Raji (cell line): ENCODE measurements at regions not wholly inside any gene's neighbourhood (a gene's known extent, or its start where the extent isn't known, plus 50 kb on each side); places are given as distances from the start of the nearest gene placed in this dataset.

Source experiments
- POLR2A ChIP-seq: IDR thresholded peaks from 2 replicates; pipeline ENCODE4 v1.6.1; 2011; ENCODE audit warnings: low read depth, low read length, control low read depth; ENCODE audit not compliant: insufficient read depth

DNA sequence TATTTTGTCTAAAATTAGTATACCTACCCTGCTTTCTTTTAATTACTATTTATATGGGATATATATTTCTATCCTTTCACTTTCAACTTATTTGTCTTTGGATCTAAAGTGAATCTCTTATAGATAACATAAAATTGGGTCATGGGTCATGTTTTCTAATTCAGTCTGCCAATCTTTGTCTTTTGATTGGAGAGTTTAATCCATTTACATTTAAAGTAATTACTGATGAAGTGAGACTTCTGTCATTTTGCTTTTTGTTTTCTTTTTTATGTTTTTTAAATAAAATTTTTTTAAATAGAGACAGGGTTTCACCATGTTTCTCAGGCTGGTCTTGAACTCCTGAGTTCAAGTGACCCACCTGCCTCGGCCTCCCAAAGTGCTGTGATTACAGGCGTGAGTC is 50.5 kb upstream of the PRDM1 start:
- no peak for TF ChIP-seq POLR2A

DNA sequence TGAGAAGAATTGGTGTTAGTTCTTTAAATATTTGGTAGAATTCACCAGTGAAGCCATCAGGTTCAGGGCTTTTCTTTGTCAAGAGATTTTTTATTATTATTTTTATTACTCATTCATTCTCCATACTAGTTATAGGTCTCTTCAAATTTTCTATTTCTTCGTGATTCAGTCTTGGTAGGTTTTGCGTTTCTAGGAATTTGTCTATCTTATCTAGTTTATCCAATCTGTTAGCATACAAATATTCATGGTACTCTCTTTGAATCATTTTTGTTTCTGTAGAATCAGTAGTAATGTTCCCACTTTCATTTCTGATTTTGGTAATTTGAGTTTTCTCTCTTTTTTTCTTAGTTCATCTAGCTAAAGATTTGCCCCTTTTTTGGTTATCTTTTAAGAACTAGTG is 52.3 kb upstream of the PRDM1 start:
- TF ChIP-seq POLR2A, result no peak

DNA sequence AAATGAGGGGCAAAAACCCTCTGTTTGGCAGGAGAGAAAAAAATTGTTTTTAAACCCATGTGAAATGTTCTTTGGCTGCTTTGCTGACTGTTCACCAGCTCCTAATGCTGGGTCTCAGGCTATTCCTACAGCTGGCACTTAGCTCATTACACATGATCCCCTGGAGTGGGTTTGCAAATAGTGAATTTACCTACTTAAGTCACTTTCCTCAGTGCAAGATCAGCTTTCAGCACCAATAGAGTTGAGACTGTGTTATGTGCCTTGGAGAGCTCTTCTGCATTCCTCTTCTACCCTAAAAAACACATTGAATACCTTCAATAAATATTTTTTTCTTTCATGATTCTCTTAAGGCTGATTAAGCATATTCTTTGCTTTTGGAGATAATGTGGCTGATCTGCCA is 58.4 kb upstream of the PRDM1 start:
- TF ChIP-seq POLR2A, result no peak

DNA sequence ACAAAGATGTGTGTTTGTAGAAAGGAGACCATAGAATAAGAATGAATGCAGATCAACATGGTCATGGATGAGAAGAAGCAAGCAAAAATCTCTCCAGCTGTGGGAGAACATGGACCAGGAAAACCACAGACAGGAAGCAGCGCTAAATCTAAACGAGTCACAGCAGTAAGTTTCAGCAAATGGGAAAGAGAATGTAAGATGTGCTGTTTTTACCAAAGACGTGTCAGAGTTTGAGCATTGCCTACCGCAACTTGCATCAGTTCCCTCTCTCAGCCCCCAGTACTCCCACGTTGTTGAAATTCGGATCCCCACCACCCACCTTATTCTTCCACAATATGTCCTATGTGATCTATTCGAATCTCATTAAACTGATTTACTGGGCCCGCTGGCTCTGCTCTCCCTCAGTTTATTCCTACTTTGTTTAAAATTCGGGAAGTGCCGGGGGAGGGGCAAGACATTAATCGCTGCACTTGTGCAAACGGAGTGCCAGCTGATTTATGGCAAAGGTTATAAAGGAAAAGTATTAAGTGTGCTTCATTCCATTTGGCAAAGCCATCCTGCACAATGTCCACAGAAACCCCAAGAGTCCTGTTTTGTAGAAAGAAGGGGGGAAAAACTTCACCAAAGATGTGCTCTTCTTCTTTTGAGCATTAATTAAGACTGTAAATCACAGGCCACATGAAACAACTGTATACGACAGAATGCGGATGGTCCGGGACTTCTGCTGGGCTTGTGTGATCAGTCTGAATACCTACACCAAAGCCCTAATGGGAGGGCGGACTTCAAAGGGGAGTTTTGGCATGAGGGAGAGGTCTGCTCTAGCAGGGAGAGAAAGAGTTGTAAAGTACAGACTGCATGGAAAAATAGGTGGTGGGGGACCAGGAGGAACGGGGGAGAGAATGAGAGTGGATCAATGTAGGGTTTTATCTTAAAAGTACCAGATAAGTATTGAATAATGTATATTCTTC is 59.1 kb upstream of the PRDM1 start:
- TF ChIP-seq POLR2A, result no peak

DNA sequence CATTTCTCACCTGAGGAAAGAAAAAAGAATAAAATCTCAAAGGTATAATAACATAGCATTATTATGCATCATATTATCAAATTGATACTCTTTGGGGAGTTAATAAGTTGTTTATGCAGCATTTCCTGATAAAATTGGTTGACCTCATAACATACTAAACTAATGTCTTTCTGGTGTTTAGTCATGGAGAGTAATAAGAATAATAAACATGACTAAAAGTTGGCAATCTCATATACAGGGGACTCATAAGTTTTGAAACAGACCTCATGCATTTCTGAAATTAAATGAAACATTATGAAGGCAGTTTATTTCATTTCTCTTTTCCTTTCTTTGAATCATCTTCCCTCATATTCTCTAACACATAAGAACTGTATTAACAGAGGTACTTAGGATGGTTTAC is 60.5 kb upstream of the PRDM1 start:
- TF ChIP-seq POLR2A, result no peak

DNA sequence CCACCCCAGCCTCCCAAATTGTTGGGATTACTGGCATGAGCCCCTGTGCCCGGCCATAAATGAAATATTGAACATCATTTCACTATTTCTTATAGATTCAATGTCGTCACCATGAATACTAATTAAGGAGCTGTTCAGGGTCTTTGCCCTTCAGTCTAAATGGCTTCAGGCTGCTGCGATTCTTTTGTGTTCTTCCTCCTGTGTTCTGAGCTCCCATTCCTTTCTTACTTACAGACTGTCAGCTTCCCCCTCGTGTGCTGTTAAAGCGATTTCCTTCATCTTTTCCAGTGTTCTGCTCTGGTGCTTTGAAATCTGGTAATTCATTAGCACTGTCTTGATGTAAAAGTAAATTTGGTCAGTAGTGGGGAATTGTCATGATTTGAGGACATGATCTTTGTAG is 63.3 kb upstream of the PRDM1 start:
- TF ChIP-seq POLR2A, result no peak

DNA sequence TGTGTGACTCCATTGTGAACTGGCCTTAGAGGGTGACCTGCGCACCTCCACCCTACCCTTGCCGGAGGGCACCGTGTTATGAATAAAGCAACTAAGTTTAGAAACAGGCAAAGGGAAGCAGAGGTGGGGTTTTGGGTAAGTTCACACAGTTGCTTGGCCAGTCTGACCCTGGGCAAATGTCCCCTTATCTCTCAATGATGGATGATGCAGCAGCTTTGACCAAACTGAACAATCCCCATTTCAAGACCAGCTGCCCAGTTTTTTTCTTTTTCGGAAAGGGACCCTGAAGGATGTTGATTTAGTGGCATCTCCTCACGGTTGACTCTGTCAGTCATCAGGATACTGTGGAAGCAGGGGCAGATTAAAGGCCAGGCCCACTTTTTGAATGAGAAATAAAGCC is 68.7 kb upstream of the PRDM1 start:
- no peak for TF ChIP-seq POLR2A

DNA sequence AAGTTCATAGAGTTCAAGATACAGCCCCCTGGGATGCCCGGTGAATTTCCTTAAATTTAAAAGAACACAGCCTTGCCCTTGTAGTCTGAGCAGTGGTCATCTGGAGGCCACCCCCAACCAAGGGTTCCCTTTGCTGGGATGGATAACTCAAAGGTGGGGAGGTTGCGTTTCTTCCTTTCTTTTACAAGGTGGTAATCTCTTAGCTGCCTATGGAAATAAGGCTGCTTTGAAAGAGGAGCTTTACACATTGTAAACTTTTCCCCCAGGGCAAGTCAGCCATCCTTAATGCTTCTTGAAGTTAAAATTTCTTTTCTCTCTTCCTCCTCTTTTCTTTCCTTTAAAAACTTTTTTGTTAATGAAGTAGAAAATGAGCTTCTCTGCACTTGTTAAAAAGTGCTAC is 71.2 kb upstream of the PRDM1 start:
- TF ChIP-seq POLR2A, result no peak

DNA sequence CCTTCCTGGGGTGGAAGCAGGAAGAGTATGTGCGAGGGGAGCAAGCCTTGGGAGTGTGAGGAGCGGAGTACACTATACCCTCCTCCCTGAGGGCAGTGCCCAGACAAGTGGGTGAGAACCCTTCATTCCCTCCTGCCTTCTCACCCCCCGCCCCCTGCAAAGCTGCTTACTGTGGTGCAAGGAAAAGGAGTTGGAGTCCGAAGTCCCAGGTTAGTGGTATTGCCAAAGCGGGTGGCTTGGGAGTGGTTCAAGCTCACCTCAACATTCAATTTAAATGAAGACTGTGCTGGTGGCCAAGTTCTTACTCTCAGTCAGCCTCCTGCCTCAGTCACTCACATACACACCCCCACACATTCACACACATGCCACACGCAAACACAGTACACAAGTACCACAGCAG is 74.7 kb upstream of the PRDM1 start:
- no peak for TF ChIP-seq POLR2A

DNA sequence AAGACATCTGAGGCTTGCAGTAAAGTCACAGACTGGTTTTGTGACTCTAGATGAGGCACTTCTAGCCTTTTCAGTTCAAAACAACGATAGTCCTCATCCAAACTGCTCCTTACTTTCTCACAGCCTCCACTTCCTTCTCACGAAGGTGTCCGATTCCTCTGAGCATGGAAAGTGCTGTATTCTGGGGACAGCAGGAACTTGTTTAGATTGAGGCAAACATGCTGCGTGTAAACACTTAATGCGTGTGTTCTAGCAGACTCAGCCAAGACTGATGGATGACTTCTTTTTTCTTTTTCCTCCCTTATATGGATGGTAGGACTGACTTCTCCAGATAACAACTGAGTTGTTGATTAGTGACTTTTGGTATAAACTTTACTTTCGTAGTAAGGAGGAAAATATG is 80.2 kb upstream of the PRDM1 start:
- TF ChIP-seq POLR2A, result no peak

DNA sequence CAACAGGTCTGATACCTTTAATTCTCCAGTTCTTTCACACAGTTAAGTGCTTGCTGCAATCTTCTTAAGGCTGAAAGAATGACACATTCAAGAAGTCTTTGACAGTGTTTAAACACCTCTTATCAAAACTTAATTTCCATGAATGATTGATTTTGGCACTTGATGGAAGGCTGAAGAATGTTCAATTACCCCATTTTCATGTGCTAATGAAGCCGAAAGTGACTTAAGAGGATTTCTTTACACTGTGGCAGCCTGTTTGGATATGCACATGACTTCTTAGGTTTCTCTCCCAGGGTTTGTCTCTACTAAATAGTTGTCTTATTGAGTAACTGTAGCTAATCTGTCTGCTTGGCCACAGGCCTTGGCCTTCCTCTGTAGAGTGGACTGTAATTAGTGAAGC is 81.1 kb upstream of the PRDM1 start:
- no peak for TF ChIP-seq POLR2A

DNA sequence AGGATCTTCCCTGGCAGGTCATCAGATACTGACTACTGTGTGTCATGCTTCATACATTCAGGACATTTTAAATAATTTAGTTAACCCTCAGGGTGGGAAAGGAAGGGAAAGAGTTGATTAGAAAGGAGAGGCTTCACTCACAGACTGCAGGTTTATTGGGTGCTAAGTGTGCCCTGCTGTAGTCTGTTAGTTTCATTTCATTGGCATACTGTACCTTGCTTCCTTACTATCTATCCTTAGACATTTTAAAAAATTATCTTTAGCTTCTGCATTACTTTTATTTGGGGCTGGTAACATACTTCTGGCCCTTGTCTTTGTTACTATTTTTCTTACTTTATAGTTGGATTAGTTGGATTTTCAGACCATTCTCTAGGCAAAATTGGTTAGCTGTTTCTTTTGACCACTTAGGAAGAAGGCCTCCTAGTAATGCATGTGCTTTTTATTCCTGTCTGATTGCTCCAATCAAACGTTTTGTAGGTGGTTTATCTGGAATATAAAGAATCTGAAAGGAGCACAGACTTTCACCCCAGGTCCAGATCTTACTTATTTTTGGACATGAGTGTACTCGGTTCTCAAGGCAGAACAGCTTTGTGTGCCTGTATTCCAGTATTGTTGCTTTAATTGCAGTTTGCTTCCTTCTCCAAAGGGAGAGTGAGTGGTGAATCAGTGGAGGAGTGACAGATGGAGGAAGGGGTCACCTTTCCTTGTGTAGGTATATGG is 82.7 kb upstream of the PRDM1 start:
- no peak for TF ChIP-seq POLR2A

DNA sequence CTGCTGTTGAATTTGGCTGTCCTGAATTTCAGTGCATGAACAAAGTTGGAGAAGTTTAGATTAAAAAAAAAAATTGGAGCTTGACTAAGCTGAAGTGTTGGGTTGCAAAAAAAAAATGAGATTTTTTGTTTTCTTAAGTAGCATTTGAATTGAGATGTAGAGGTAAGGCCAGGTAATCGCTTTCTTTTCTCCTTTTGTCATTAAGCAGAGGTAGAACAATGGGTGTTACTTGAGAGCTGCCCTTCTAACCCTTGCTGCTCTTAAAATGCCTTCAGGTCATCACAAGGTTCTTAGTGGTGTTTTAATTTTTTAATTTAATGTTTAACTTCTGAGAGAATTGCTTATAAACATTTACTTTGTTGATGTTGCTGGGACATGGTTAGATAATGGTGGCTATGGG is 84.1 kb upstream of the PRDM1 start:
- no peak for TF ChIP-seq POLR2A

DNA sequence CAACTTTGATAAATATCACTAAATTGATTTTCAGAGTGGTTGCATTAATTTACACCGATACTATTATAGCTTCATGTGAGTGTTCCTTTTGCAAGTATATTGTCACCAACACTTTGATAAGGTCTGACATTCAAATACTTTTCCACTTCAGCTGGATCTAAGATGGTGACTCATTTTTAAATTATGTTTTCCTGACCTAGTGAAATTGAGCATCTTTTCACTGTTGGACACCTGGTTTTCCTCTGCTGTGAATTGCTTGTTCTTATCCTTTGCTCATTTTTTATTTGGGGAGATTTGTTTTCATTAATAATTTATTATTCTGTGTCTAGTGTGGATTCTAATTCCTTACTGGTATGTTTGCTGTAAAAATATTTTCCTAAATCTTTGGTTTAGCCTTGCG is 85.2 kb upstream of the PRDM1 start:
- no peak for TF ChIP-seq POLR2A

DNA sequence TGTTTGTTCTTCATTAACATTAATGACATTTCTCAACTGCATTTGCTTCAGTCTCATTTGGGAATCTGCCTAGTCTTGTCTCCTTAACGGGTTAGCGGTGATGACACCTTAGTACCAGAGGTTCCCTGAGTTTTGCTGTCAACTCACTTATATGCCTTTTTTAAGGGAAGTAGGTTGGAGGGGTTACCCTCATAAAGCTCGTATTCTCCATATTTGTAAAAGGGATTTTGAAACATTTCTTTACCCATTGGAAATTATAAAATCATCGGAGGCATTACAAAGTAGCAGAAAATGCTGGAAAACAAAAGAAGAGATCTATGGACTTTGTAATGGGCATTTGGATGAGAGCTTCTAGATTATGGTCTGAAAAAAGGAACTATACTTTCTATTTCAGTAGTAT is 88.7 kb upstream of the PRDM1 start:
- no peak for TF ChIP-seq POLR2A

DNA sequence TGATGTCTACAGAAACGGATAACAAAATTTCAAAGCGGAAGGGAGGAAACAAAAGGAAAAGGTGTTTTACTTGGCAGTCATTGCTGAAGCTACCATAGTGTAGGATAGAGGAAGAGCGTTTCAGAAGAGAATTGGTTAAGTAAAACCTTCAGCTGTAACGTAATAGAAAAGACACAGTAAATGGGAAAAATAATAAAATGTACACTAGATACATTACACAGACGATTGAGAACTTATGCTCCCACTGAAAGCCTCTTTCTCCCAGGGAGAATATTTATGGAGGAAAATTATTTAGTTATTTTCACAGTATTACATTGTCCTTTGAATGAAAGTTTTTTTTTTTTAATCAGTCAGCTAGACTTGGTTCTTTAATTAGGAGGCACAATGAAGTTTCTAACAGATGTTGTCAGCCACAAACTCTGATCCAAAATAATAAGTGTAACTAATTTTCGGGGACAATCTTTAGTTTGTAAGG is 90.7 kb upstream of the PRDM1 start:
- TF ChIP-seq POLR2A, result no peak

DNA sequence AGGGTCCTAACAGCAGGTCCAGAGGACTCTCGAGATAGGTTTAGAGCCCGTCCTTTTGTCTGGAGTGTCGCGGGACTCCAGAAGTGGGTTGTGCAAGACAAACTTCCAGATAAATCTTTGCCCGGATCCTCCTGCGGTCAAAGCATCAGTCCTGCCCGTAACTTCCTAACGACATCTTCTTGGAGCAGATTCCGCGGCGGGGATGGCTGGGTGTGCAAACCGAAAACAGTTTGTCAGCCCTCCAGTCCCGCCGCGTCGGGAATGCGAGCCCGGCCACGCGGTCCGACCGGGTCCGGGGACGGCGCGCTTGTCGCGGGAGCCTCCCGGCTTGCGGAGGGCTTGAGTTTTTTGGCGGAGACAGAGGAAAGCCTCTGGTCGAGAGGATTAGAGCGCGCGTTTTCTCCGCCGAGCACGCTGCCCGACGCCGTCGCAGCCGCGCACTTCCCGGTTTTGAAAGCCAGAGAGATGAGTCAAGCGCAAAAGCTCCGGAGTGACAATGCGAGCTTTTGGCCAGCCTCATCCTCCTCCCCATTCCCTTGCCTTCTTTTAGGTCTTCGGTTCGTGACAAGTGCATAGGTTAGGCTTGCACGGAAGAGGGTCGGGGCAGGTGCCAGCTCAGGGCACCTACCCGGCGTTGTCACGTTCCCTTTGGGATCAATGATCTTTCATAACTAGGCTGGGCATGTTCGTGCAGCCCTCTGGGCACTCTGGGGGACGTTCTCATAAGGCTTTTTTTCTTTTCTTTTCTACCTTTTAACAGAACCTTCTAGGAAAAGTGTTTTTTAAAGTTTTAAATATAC is 91.3 kb upstream of the PRDM1 start:
- TF ChIP-seq POLR2A, result no peak
